Prostate gland (tissue), 2 donors: ENCODE measurements at regions not wholly inside any gene's neighbourhood (a gene's known extent, or its start where the extent isn't known, plus 50 kb on each side); places are given as distances from the start of the nearest gene placed in this dataset.

ENCODE experiments used
- CTCF ChIP-seq, 4 experiments: fragments of 200-600 bp in 2 of 4; fragments of 450-650 bp in 2 of 4; sonication (generic) in 2 of 4; IDR thresholded peaks; 1 replicate in 3 of 4; 2 replicates in 1 of 4; pipeline ENCODE4 v1.5.1; 2016 to 2019; ENCODE audit warnings: antibody characterized with exemption in 4 of 4, mild to moderate bottlenecking in 2 of 4, moderate library complexity in 2 of 4
- POLR2A ChIP-seq: fragments of 450-650 bp; IDR thresholded peaks from one replicate; pipeline ENCODE4 v1.6.1; 2016; ENCODE audit warnings: antibody characterized with exemption, mild to moderate bottlenecking
- POLR2AphosphoS5 ChIP-seq: sonication (generic); formaldehyde crosslinking; IDR thresholded peaks from one replicate; pipeline ENCODE4 v1.6.1; 2017; ENCODE audit warnings: antibody characterized with exemption

GRCh38 chr10:125536236-125536635, 146.7 kb downstream of the TEX36 start:
- no peak for TF ChIP-seq CTCF (IDR thresholded peaks at IDR 0.05)
- no peak for TF ChIP-seq POLR2AphosphoS5
- no peak for TF ChIP-seq POLR2A
